CD14-positive monocyte (primary cell): ENCODE measurements at regions not wholly inside any gene's neighbourhood (a gene's known extent, or its start where the extent isn't known, plus 50 kb on each side); places are given as distances from the start of the nearest gene placed in this dataset.

Experiments
- DNase-seq, 3 donors: peaks; one replicate each; pipeline ENCODE4 v3.0.0-alpha.2; 2011 to 2022
- H2AFZ ChIP-seq: 2 replicates; pipeline ENCODE4 v1.6.0; 2012; ENCODE audit warnings: mild to moderate bottlenecking, low read depth, low read length, inconsistent platforms; ENCODE audit not compliant: insufficient read depth, poor library complexity, severe bottlenecking
- H3K27ac ChIP-seq, 2 donors: 1 replicate in 1 of 2; 2 replicates in 1 of 2; pipeline ENCODE4 v1.5.1; 2012 to 2013; ENCODE audit warnings: low read length in 2 of 2, control low read depth in 1 of 2, inconsistent platforms in 1 of 2, low read depth in 1 of 2, mild to moderate bottlenecking in 1 of 2
- H3K27me3 ChIP-seq, 2 donors: one replicate each; pipeline versions ENCODE4 v1.6.0 to v1.6.1; 2011 to 2013; ENCODE audit warnings: low read length in 2 of 2; ENCODE audit not compliant: control insufficient read depth in 2 of 2, insufficient read depth in 2 of 2
- H3K36me3 ChIP-seq, 2 donors: replicated peaks in 1 of 2; 1 replicate in 1 of 2; 2 replicates in 1 of 2; pipeline versions ENCODE4 v1.5.1 to v1.6.1; 2012 to 2013; ENCODE audit warnings: low read length in 2 of 2, control low read depth in 1 of 2, inconsistent platforms in 1 of 2, mild to moderate bottlenecking in 1 of 2; ENCODE audit not compliant: insufficient read depth in 2 of 2, control insufficient read depth in 1 of 2
- H3K4me1 ChIP-seq, 2 donors: 1 replicate in 1 of 2; 2 replicates in 1 of 2; pipeline versions ENCODE4 v1.5.1 to v1.6.1; 2012 to 2013; ENCODE audit warnings: low read length in 2 of 2, control low read depth in 1 of 2, inconsistent platforms in 1 of 2, mild to moderate bottlenecking in 1 of 2, moderate library complexity in 1 of 2; ENCODE audit not compliant: insufficient read depth in 2 of 2, control insufficient read depth in 1 of 2
- H3K4me2 ChIP-seq: replicated peaks from 2 replicates; pipeline ENCODE3; 2012; ENCODE audit warnings: low read length, moderate library complexity, mild to moderate bottlenecking; ENCODE audit not compliant: poor library complexity, severe bottlenecking; ENCODE audit errors: extremely low read depth
- H3K4me3 ChIP-seq, 3 experiments: fragments of 200-600 bp in 1 of 3; sonication (generic) in 1 of 3; replicated peaks in 1 of 3; 1 replicate in 2 of 3; 2 replicates in 1 of 3; pipeline ENCODE4 v1.5.1; 2011 to 2013; ENCODE audit warnings: low read length in 3 of 3, mild to moderate bottlenecking in 3 of 3, control low read depth in 2 of 3, low read depth in 2 of 3, inconsistent platforms in 1 of 3, moderate library complexity in 1 of 3
- H3K79me2 ChIP-seq: 2 replicates; pipeline ENCODE4 v1.6.0; 2012; ENCODE audit warnings: mild to moderate bottlenecking, control low read depth, inconsistent platforms, low read length, moderate library complexity; ENCODE audit not compliant: insufficient read depth
- H3K9ac ChIP-seq: 2 replicates; pipeline ENCODE4 v1.6.0; 2017; ENCODE audit warnings: low read length, mild to moderate bottlenecking; ENCODE audit not compliant: insufficient read depth, poor library complexity, severe bottlenecking
- H3K9me3 ChIP-seq, 2 donors: replicated peaks in 1 of 2; 1 replicate in 1 of 2; 2 replicates in 1 of 2; pipeline versions ENCODE4 v1.5.1 to v1.6.1; 2012 to 2013; ENCODE audit warnings: low read length in 2 of 2, control low read depth in 1 of 2; ENCODE audit not compliant: control insufficient read depth in 1 of 2, insufficient read depth in 1 of 2
- H4K20me1 ChIP-seq: 2 replicates; pipeline ENCODE4 v1.6.0; 2012; ENCODE audit warnings: mild to moderate bottlenecking, low read length, control low read depth, moderate library complexity; ENCODE audit not compliant: insufficient read depth
- H3K27ac Mint-ChIP-seq, 7 donors: one replicate each; pipeline ENCODE4 v1.8.0; 2020; ENCODE audit warnings: mild to moderate bottlenecking in 7 of 7, mixed read lengths in 7 of 7, moderate library complexity in 6 of 7, inconsistent platforms in 2 of 7
- H3K27me3 Mint-ChIP-seq, 3 donors: one replicate each; pipeline ENCODE4 v1.8.0; 2021 to 2022; ENCODE audit warnings: low read depth in 3 of 3, mild to moderate bottlenecking in 3 of 3, mixed read lengths in 3 of 3, moderate library complexity in 3 of 3, inconsistent platforms in 1 of 3
- H3K36me3 Mint-ChIP-seq, 2 donors: one replicate each; pipeline ENCODE4 v1.8.0; 2020; ENCODE audit warnings: mixed read lengths in 2 of 2, inconsistent platforms in 1 of 2, mild to moderate bottlenecking in 1 of 2
- H3K4me1 Mint-ChIP-seq: one replicate; pipeline ENCODE4 v1.8.0; 2020; ENCODE audit warnings: mild to moderate bottlenecking, mixed read lengths
- H3K4me3 Mint-ChIP-seq, 2 donors: one replicate each; pipeline ENCODE4 v1.8.0; 2020; ENCODE audit warnings: mild to moderate bottlenecking in 2 of 2, mixed read lengths in 2 of 2, moderate library complexity in 1 of 2
- H3K9me3 Mint-ChIP-seq, 7 donors: one replicate each; pipeline ENCODE4 v1.8.0; 2020 to 2022; ENCODE audit warnings: mixed read lengths in 7 of 7, mild to moderate bottlenecking in 6 of 7, moderate library complexity in 6 of 7, inconsistent platforms in 2 of 7
- WGBS: methylation state at CpG from one replicate; pipeline ENCODE4 v1.1.5; 2013; ENCODE audit warnings: missing lambda C conversion rate; ENCODE audit not compliant: insufficient coverage; 5-methylcytosine and 5-hydroxymethylcytosine counted together
- intact Hi-C, 2 donors: fragments of 100-400 bp; cut with micrococcal nuclease; formaldehyde crosslinking; loops; one replicate each; pipeline versions ENCODE4 v1.15.0 to v1.15.1; 2023
- TF ChIP-seq, protein P1 (sequence below): fragments of 200-600 bp; IDR thresholded peaks from one replicate; pipeline ENCODE4 v1.8.0; 2022; ENCODE audit warnings: antibody characterized with exemption, mild to moderate bottlenecking

DNA sequence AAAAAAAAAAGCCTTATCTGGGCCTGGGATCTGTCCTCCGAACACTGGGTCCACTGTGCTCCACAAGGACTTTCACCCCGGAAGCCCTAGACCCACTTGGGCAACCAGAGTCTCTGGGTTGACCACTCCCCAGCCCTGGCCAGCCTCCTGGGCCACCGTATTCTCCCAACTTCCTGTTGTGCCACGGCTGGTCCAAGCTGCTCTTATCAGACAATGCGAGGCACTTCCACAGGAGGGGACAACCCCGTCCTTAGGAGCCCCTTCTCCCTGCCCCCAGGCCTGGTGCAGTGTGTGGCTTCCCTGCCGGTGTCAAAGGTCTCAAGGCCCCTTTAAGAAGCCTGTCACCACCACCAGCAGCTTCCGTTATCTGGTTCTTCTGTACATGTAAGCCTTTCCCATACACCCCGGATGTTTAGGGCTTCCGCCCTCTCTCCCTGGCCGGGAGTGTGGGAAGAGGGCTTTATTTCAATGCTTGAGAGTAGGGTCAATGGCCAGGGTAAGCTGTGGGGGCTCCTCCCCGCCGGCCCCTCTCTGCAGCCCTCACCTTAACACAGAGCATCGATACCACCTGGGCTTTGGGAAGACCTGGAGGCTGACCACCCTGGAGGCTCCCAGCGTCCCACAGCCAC lies 313.0 kb downstream of the SEC14L1 start:
- peaks cover 7 to 12% of the 10 kb centered on the region in 2 donors for H3K36me3 ChIP-seq
- Mint-ChIP-seq H3K27ac (peak overlapping the region; percentile 85 to 95 (median 91)), H3K27me3 (peaks cover 0 to 3% (median 2%) of the 10 kb centered on the region in 3 donors), H3K4me1 (peaks cover 87% of the 10 kb centered on the region), H3K4me3 (peak overlapping the region; percentile 97 to 98), H3K9me3 (no peaks in the 10 kb centered on the region), H3K36me3 (peaks cover 18 to 62% of the 10 kb centered on the region in 2 donors)
- peaks cover 100% of the 10 kb centered on the region for H3K79me2 ChIP-seq
- intact Hi-C loops = loop anchor here in 1 of 2 donors (5.0 kb wide), 1 partner anchor 121 kb away; no protein-coding TSS in a partner anchor
- H3K27ac ChIP-seq = peak overlapping the region; percentile 57 to 85
- no peaks in the 10 kb centered on the region for H3K27me3 ChIP-seq
- TF ChIP-seq, protein P1, sequence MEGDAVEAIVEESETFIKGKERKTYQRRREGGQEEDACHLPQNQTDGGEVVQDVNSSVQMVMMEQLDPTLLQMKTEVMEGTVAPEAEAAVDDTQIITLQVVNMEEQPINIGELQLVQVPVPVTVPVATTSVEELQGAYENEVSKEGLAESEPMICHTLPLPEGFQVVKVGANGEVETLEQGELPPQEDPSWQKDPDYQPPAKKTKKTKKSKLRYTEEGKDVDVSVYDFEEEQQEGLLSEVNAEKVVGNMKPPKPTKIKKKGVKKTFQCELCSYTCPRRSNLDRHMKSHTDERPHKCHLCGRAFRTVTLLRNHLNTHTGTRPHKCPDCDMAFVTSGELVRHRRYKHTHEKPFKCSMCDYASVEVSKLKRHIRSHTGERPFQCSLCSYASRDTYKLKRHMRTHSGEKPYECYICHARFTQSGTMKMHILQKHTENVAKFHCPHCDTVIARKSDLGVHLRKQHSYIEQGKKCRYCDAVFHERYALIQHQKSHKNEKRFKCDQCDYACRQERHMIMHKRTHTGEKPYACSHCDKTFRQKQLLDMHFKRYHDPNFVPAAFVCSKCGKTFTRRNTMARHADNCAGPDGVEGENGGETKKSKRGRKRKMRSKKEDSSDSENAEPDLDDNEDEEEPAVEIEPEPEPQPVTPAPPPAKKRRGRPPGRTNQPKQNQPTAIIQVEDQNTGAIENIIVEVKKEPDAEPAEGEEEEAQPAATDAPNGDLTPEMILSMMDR = no peak
- H4K20me1 ChIP-seq = peaks cover 71% of the 10 kb centered on the region
- peak overlapping the region; percentile 41 for H2AFZ ChIP-seq
- 6% methylated on average over 6 of the region's 15 CpGs for WGBS
- peak overlapping the region; percentile 60 for H3K9ac ChIP-seq
- DNase-seq = peak in 2 of 3 donors; percentile 63 to 66
- peaks cover 84 to 91% of the 10 kb centered on the region in 2 donors for H3K4me1 ChIP-seq
- no peaks in the 10 kb centered on the region for H3K9me3 ChIP-seq
- peak overlapping the region; percentile 98 for H3K4me2 ChIP-seq
- peak overlapping the region; percentile 26 to 89 (median 55) for H3K4me3 ChIP-seq

DNA sequence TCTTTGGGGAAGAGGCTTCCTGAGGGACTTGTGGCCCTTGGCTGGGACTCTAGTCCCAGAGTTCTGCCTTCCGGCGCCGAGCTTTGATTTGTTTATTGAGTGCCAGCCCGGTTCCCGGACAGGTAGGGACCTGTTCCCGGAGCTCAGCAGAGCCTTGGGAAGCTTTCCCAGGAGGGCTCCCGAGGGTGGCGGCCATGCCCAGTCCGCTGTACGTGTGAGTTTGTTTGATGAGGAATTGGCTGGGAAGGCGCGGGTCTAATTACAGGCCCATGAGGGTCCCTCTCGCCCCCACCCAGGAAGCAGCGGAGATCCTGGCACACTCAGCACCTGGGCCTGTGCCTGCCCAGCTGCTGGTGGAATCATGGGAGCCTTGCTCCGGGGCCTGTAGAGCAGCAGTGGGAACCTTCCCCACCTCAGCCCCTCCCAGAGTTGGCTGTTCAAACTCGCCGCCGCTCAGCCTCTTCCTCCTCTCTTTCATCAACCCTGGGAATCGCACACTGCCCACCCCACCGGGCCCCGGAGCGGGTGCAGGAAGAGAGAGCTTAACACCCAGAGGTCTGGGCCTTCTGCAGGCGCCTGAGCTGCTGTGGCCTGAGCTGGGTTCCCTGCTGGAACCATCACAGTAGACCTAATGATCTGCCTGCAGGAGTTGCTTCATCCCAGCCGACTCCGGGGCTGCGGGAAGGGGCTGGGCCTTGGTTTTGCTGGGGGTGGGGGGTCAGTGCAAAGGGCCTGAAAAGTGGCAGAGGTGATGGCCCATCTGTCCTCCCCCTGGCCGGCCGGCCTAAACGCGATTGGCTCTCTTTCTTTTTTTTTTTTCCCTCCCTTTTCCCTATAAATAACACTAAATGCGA lies 313.7 kb downstream of the SEC14L1 start:
- peaks cover 7 to 14% of the 10 kb centered on the region in 2 donors for H3K36me3 ChIP-seq
- no peaks in the 10 kb centered on the region for H3K27me3 ChIP-seq
- peaks cover 85 to 91% of the 10 kb centered on the region in 2 donors for H3K4me1 ChIP-seq
- peak overlapping the region; percentile 57 to 85 for H3K27ac ChIP-seq
- H3K27ac Mint-ChIP-seq = peak overlapping the region; percentile 85 to 95 (median 91)
- H3K4me3 Mint-ChIP-seq = peak overlapping the region; percentile 97 to 98
- intact Hi-C loops = loop anchor here in 1 of 2 donors (5.0 kb wide), 1 partner anchor 122 kb away; no protein-coding TSS in a partner anchor
- H3K9ac ChIP-seq = peak overlapping the region; percentile 60
- DNase-seq = no peak
- H3K4me2 ChIP-seq = peak overlapping the region; percentile 98
- H3K27me3 Mint-ChIP-seq = peaks cover 0 to 3% (median 2%) of the 10 kb centered on the region in 3 donors
- WGBS = 57% methylated on average over 18 of the region's 31 CpGs
- H4K20me1 ChIP-seq = peaks cover 66% of the 10 kb centered on the region
- no peaks in the 10 kb centered on the region for H3K9me3 Mint-ChIP-seq
- H3K9me3 ChIP-seq = no peaks in the 10 kb centered on the region
- peaks cover 89% of the 10 kb centered on the region for H3K4me1 Mint-ChIP-seq
- H3K36me3 Mint-ChIP-seq = peaks cover 16 to 58% of the 10 kb centered on the region in 2 donors
- peaks cover 100% of the 10 kb centered on the region for H3K79me2 ChIP-seq
- H2AFZ ChIP-seq = peak overlapping the region; percentile 41
- peak overlapping the region; percentile 26 to 89 (median 55) for H3K4me3 ChIP-seq
- TF ChIP-seq, protein P1 = no peak
